ENCODE measurements at regions not wholly inside any gene's neighbourhood (a gene's known extent, or its start where the extent isn't known, plus 50 kb on each side); places are given as distances from the start of the nearest gene placed in this dataset.

- Mint-ChIP-seq H3K4me3 (ENCODE audit: unreplicated experiment) (no peak overlapping the region), H3K36me3 (ENCODE audit: unreplicated experiment) (no peaks in the 10 kb centered on the region)
- TF ChIP-seq, protein P1, sequence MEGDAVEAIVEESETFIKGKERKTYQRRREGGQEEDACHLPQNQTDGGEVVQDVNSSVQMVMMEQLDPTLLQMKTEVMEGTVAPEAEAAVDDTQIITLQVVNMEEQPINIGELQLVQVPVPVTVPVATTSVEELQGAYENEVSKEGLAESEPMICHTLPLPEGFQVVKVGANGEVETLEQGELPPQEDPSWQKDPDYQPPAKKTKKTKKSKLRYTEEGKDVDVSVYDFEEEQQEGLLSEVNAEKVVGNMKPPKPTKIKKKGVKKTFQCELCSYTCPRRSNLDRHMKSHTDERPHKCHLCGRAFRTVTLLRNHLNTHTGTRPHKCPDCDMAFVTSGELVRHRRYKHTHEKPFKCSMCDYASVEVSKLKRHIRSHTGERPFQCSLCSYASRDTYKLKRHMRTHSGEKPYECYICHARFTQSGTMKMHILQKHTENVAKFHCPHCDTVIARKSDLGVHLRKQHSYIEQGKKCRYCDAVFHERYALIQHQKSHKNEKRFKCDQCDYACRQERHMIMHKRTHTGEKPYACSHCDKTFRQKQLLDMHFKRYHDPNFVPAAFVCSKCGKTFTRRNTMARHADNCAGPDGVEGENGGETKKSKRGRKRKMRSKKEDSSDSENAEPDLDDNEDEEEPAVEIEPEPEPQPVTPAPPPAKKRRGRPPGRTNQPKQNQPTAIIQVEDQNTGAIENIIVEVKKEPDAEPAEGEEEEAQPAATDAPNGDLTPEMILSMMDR (IDR thresholded peaks at IDR 0.05), result no peak
Observed at GRCh38 chr7:34307540-34307939, 350.5 kb upstream of the NPSR1 start.

GRCh38 chr7:34308595-34308994, 349.4 kb upstream of the NPSR1 start:
- Mint-ChIP-seq H3K4me1 (ENCODE audit: unreplicated experiment) (no peaks in the 10 kb centered on the region), H3K27ac (ENCODE audit: unreplicated experiment) (no peak overlapping the region), H3K36me3 (ENCODE audit: unreplicated experiment) (no peaks in the 10 kb centered on the region), H3K4me3 (ENCODE audit: unreplicated experiment) (no peak overlapping the region), H3K9me3 (ENCODE audit: unreplicated experiment) (peaks cover 8% of the 10 kb centered on the region), H3K27me3 (ENCODE audit: unreplicated experiment) (no peaks in the 10 kb centered on the region)
- TF ChIP-seq, protein P1 (IDR thresholded peaks at IDR 0.05), result no peak
- DNase-seq (ENCODE audit: extremely low spot score, unreplicated experiment), result no peak

More at GRCh38 chr7:34307540-34307939, 350.5 kb upstream of the NPSR1 start:
- H3K27me3 Mint-ChIP-seq (ENCODE audit: unreplicated experiment), result no peaks in the 10 kb centered on the region
- peaks cover 3% of the 10 kb centered on the region for H3K9me3 Mint-ChIP-seq (ENCODE audit: unreplicated experiment)
- no peaks in the 10 kb centered on the region for H3K4me1 Mint-ChIP-seq (ENCODE audit: unreplicated experiment)
- H3K27ac Mint-ChIP-seq (ENCODE audit: unreplicated experiment), result no peak overlapping the region
- no peak for DNase-seq (ENCODE audit: extremely low spot score, unreplicated experiment)

- Mint-ChIP-seq H3K4me3 (ENCODE audit: unreplicated experiment) (no peak overlapping the region), H3K36me3 (ENCODE audit: unreplicated experiment) (no peaks in the 10 kb centered on the region), H3K27me3 (ENCODE audit: unreplicated experiment) (no peaks in the 10 kb centered on the region), H3K27ac (ENCODE audit: unreplicated experiment) (no peak overlapping the region), H3K9me3 (ENCODE audit: unreplicated experiment) (peaks cover 8% of the 10 kb centered on the region), H3K4me1 (ENCODE audit: unreplicated experiment) (no peaks in the 10 kb centered on the region)
- DNase-seq (ENCODE audit: extremely low spot score, unreplicated experiment), result no peak
- TF ChIP-seq, protein P1 (IDR thresholded peaks at IDR 0.05), result no peak
Observed at GRCh38 chr7:34309116-34309515, 348.9 kb upstream of the NPSR1 start.

- Mint-ChIP-seq H3K36me3 (ENCODE audit: unreplicated experiment) (no peaks in the 10 kb centered on the region), H3K9me3 (ENCODE audit: unreplicated experiment) (peaks cover 8% of the 10 kb centered on the region), H3K27me3 (ENCODE audit: unreplicated experiment) (no peaks in the 10 kb centered on the region), H3K4me1 (ENCODE audit: unreplicated experiment) (no peaks in the 10 kb centered on the region), H3K4me3 (ENCODE audit: unreplicated experiment) (no peak overlapping the region), H3K27ac (ENCODE audit: unreplicated experiment) (no peak overlapping the region)
- no peak for DNase-seq (ENCODE audit: extremely low spot score, unreplicated experiment)
- TF ChIP-seq, protein P1 (IDR thresholded peaks at IDR 0.05), result no peak
Observed at GRCh38 chr7:34309584-34309983, 348.4 kb upstream of the NPSR1 start.

- TF ChIP-seq, protein P1 (IDR thresholded peaks at IDR 0.05), result no peak
- DNase-seq (ENCODE audit: extremely low spot score, unreplicated experiment), result no peak
- H3K27ac Mint-ChIP-seq (ENCODE audit: unreplicated experiment), result no peak overlapping the region
- H3K4me1 Mint-ChIP-seq (ENCODE audit: unreplicated experiment), result peaks cover 3% of the 10 kb centered on the region
- H3K4me3 Mint-ChIP-seq (ENCODE audit: unreplicated experiment), result no peak overlapping the region
- no peaks in the 10 kb centered on the region for H3K36me3 Mint-ChIP-seq (ENCODE audit: unreplicated experiment)
- peaks cover 8% of the 10 kb centered on the region for H3K9me3 Mint-ChIP-seq (ENCODE audit: unreplicated experiment)
- H3K27me3 Mint-ChIP-seq (ENCODE audit: unreplicated experiment), result no peaks in the 10 kb centered on the region
Observed at GRCh38 chr7:34311591-34311990, 346.4 kb upstream of the NPSR1 start.
